SK-N-DZ (cell line): ENCODE measurements at regions not wholly inside any gene's neighbourhood (a gene's known extent, or its start where the extent isn't known, plus 50 kb on each side); places are given as distances from the start of the nearest gene placed in this dataset.

ENCODE experiments used
- DNase-seq: peaks from one replicate; pipeline ENCODE4 v3.0.0-alpha.2; 2015; ENCODE audit warnings: low spot score

GRCh38 chr9:89955626-89956025 is 350.8 kb downstream of the GADD45G start:
- DNase-seq = no peak

GRCh38 chr9:89956331-89956730 is 351.5 kb downstream of the GADD45G start:
- no peak for DNase-seq

- DNase-seq = no peak
Observed at GRCh38 chr9:89956907-89957306, 352.1 kb downstream of the GADD45G start.

DNA sequence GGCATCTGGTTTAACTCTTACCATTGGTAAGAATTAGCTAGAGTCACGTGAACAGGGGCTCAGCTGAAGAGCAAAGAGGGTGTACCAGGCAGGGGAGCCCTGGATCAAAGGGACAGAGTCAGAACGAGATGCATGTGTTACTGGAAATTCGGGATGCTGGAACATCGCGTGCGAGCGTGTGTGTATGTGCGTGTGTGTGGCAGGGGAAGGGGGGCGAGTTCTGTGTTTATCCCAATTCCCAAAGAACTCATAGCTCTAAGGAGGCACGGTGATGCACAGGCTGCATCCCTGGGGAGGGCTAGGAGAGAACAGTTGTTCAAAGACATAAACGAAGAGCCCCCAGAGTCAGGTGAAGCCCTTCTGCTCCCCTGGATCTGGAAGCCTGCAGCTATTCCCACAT is 353.3 kb downstream of the GADD45G start:
- no peak for DNase-seq

DNA sequence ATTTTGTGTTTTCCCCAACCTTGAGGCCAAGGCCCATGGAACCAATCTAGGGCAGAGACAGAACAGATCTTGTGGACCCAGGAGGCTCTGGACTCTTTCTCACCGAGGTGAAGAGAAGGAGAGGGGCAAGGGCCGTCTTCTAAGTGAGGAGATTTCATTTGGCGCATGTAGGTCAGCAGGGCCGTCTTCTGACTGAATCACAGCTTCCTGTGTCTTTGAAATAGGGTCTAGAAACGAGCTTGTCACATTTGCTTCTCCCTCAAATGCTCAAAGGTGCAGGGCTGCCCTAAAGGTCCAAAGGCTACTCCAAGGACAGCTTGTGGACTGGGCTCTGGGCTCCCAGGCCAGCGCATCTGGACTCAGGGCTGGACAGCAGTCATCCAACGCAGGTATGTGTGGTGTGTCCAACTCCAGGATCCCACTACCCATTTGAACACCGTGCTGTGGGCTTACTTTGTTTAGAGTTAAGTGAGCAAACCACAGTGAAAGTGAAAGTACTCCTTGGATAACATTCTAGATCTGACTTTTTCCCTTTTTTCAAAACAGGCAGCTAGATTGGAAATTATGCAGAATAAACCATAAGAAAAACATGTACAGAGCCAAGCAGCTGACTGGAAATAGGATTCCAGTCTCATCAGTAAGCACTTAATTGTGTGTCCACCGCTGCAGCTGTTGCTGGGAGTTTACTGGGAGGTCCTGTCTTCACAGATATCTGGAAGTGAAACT is 357.0 kb downstream of the GADD45G start:
- DNase-seq = no peak

GRCh38 chr9:89963280-89963679 is 358.5 kb downstream of the GADD45G start:
- DNase-seq = no peak

- no peak for DNase-seq
Observed at GRCh38 chr9:89967527-89967926, 362.7 kb downstream of the GADD45G start.

DNA sequence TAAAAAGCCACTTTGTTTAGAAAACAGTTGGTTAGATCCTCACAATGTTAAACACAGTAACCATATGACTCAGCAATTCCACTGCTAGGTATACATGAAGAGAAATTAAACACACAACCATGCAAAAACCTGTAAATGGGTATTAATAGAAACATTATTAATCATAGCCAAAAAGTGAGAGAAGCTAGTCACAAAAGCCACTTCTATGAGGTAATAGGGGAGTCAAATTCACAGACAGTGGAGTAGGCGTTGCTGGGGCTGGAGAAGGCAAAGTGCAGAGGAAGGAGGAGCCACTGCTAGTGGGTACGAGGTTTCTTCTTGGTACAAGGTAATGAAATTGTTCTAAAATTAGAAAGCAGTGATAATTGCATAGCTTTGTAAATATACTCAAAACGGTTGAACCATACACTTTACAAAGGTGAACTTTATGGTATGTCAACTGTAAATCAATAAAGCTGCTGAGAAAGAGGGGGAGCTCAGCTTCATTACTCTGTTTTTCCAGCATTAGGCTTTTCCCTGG is 364.4 kb downstream of the GADD45G start:
- DNase-seq = no peak

GRCh38 chr9:89969881-89970639 is 365.2 kb downstream of the GADD45G start:
- no peak for DNase-seq

DNA sequence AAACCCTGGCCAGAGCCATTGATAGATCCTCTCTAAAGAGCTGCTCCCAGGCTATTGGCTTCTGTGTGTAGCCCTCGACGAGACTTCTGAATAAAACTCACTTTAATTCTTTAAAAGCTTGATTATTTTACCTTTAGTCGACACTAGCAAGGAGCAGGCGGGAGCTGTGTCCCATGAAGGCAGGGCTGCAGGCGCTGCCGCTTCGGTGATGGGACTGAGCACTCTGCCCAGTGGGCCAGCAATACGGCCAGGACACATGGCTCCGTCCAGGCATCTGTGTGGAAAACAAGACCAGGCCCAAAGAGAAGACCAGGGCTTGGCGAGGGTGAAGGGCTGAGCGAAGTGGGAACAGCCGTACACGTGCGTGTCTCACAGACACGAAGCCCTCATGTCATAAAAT is 365.9 kb downstream of the GADD45G start:
- no peak for DNase-seq

- no peak for DNase-seq
Observed at GRCh38 chr9:89972535-89972934, 367.7 kb downstream of the GADD45G start.

DNA sequence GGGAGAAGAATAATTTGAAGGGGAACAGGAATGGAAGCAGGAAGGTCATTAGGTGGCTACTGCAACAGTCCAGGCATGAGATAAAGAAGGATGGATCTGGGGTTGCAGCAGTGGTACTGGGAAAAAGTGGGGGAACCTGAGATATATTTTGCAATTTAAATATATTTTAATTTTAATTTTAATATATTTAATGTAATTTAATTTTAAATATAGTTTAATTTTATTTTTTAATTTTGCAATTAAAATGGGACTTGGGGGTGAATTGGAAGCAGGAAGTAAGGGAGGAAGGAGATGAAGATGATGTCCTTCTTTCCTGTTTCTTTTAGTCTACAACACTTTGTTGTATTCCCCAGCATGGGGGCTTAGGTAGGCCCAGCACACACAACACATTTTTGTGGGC is 369.8 kb downstream of the GADD45G start:
- DNase-seq = no peak

DNA sequence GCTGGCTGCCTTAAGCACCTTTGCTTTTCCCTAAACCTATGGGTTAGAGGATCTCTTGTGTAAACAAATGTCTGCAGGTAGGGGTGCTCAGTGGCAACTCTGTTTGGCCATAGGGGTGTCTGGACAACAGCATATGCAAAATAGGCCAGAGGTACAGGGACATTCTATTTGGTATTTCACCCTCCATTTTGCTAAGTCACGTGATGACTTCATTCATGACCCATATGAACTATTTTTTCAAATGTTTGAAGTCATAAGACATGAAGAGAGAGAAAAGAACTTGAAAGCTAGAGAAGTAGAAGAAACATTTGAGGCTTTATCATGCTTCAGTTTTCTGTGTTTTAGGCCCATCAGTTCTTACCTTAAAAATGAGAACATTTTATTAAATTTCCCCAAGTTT is 370.2 kb downstream of the GADD45G start:
- DNase-seq = no peak

GRCh38 chr9:89975630-89976029 is 370.8 kb downstream of the GADD45G start:
- DNase-seq = no peak

DNA sequence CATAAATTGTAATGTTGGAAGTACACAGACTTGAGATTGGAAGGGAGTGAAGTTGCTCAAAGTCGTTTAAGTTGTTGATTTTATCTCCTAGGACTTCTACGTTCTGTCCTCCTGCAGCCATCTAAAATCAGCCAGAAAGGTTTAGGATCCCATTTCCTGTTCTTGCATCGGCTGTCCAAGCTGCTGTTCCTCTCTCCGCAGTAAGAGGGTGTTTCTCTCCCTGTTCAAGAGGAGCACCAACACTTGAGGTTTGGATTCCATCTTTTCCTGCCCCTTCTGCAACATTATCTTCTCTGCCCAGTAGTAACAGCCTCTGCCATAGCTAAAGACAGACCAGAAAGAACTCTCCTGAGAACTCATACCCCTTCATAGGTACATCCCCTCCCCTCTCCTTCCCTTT is 373.4 kb downstream of the GADD45G start:
- DNase-seq = no peak

DNA sequence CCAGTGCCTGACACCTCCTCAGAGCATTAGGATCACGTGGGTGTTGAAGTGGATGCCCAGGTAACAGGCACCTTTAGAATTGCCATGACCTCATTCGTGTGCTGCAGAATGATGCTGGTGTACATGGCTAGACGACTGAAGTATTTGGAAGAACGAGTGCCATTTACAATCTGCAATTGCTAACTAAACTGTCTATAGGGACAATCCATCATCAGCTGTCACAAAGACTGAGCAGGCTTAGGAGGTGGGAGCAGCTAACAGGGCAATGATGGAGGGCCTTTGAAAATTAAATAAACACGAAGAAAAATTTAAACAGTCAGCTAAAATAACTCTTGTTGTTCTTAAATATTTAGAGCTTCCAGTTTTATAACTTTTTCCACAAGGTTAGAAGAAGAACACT is 375.8 kb downstream of the GADD45G start:
- DNase-seq = no peak

DNA sequence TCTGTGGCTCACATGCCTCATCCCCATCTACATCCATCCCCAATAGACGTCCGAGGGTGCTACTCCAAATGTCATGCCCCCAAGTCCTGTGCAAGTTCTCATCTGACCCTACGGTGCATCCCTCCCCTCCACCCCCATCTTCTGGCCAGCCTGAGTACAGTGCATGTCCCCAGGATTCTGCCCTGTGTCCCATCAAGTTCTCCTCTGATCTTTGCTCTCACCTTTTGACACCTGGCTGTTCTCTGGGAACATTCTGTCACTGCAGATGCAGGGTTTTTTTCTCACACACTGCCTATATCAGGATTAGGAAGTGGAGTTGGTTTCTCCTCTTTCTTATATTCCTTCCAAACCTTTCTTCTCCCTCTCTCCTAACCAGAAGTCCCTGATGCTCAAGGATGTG is 377.2 kb downstream of the GADD45G start:
- no peak for DNase-seq

DNA sequence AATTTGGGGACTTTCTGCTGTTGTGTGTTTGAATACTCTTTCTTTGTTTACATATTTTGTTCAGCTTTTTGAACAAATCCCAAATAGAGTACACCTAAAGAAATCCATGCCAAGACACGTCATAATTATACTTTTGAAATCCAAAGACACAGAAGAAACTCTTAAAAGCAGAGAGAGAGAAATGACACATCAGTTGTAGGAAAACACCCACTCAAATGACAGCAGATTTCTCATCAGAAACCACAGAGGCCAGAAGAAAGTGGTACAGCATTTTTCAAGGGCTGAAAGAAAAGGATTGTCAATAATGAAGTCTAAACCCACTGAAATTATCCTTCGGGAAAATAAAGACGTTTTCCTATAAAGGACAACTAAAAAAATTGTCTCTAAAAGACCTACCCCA is 378.6 kb downstream of the GADD45G start:
- DNase-seq = no peak

GRCh38 chr9:89984214-89984613 is 379.4 kb downstream of the GADD45G start:
- no peak for DNase-seq

DNA sequence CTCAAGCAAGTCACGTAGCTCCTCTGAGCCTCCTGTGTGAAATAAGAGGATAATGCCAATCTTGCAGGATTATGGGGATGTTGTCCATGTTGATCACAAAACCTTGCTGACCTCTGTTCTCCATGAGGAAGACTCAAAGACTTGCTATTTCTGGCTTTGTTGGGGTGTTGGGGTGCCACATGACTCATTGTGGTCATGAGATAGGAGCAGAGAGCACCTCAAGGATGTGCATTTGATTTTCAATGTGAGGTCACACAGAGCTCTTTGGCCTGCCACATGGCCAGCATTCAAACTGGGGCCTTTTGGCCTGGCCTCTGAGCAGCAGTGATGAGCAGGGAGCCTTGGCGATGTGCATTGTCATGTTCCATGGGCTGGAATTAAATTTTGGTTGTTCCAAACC is 380.3 kb downstream of the GADD45G start:
- DNase-seq = no peak

DNA sequence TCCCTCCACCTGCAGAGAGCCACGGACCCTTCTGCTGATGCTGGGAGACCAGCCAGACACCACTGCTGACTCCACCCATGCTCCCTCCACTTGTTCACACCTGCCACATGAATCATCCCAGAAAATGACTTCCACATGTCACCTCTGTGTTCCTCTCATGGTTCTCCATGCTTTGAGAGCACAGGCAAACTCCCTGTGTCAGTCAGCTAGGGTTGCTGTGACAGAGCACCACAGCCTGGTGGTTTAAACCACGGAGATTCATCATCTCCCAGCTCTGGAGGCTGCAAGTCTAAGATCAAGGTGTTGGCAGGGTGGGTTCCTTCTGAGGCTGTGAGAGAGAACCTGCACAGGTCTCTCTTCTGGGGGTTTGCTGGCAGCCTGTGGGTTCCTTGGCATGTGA is 381.4 kb downstream of the GADD45G start:
- DNase-seq = no peak

- DNase-seq = no peak
Observed at GRCh38 chr9:89988458-89988857, 383.6 kb downstream of the GADD45G start.

DNA sequence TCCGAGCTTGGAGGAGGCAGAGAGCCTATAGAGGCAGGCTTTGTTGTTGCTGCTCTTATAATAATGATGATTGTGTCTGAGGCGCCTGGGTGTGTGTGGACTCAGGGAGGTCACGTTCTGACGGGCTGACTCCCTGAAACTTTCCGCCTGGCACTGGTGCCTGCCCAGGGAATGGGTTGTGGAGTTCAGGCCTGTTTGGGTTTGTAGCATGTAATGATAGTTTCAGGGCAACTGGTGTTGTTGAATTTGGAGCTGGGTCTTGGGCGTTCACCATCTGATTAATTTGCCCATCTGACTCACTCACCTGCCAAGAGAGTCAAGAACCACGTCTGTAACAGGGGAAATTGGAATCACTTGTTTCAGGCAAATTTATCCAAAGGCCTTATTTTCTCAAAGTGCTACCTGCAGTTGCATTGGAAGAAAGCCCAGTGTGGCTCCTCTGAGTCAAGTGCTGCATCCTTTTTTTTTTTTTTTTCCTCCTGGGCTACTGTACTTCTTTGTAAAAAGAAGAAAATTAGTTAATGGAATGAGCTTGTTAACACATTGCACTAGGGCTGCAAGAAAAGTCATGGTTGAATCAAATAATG is 386.5 kb downstream of the GADD45G start:
- DNase-seq = no peak
